Activated CD8-positive, alpha-beta memory T cell treated with anti-CD3 and anti-CD28 coated beads, Interleukin-2, amount 50 U/mL, for 24 hours (primary cell): ENCODE measurements at regions not wholly inside any gene's neighbourhood (a gene's known extent, or its start where the extent isn't known, plus 50 kb on each side); places are given as distances from the start of the nearest gene placed in this dataset.
"Not testable (repeated sequence)": the region's sequence is repeated elsewhere in the genome, so short reads cannot be mapped to it uniquely, and the experiment has no call there.

Experiments used
- DNase-seq: peaks from one replicate; pipeline ENCODE4 v3.0.0-alpha.2; 2020; ENCODE audit errors: extremely low read depth

GRCh38 chr3:110393941-110394340, 677.7 kb upstream of the NECTIN3 start:
- DNase-seq = no peak

- no peak for DNase-seq
Observed at GRCh38 chr3:110397115-110397514, 674.5 kb upstream of the NECTIN3 start.

GRCh38 chr3:110400315-110400714, 671.3 kb upstream of the NECTIN3 start:
- DNase-seq = no peak

GRCh38 chr3:110405830-110406585, 665.6 kb upstream of the NECTIN3 start:
- DNase-seq = no peak

GRCh38 chr3:110413266-110413665, 658.4 kb upstream of the NECTIN3 start:
- no peak for DNase-seq

GRCh38 chr3:110413807-110414748, 657.5 kb upstream of the NECTIN3 start:
- DNase-seq = no peak

GRCh38 chr3:110414855-110415254, 656.8 kb upstream of the NECTIN3 start:
- no peak for DNase-seq

- DNase-seq = no peak
Observed at GRCh38 chr3:110419096-110419495, 652.5 kb upstream of the NECTIN3 start.

- DNase-seq = no peak
Observed at GRCh38 chr3:110419601-110420000, 652.0 kb upstream of the NECTIN3 start.

- DNase-seq = no peak
Observed at GRCh38 chr3:110420158-110420641, 651.4 kb upstream of the NECTIN3 start.

- DNase-seq = no peak
Observed at GRCh38 chr3:110423276-110423675, 648.3 kb upstream of the NECTIN3 start.

- no peak for DNase-seq
Observed at GRCh38 chr3:110430146-110430545, 641.5 kb upstream of the NECTIN3 start.

- DNase-seq = no peak
Observed at GRCh38 chr3:110436209-110436608, 635.4 kb upstream of the NECTIN3 start.

- DNase-seq = not testable (repeated sequence)
Observed at GRCh38 chr3:110440066-110440653, 631.5 kb upstream of the NECTIN3 start.

- DNase-seq = no peak
Observed at GRCh38 chr3:110454066-110454465, 617.5 kb upstream of the NECTIN3 start.

GRCh38 chr3:110456001-110456400, 615.6 kb upstream of the NECTIN3 start:
- no peak for DNase-seq

- no peak for DNase-seq
Observed at GRCh38 chr3:110456438-110457138, 615.0 kb upstream of the NECTIN3 start.

- no peak for DNase-seq
Observed at GRCh38 chr3:110457508-110457907, 614.1 kb upstream of the NECTIN3 start.

GRCh38 chr3:110459021-110459420, 612.6 kb upstream of the NECTIN3 start:
- DNase-seq = no peak

- DNase-seq = no peak
Observed at GRCh38 chr3:110470310-110470709, 601.3 kb upstream of the NECTIN3 start.

GRCh38 chr3:110473405-110473804, 598.2 kb upstream of the NECTIN3 start:
- DNase-seq = no peak

- no peak for DNase-seq
Observed at GRCh38 chr3:110474397-110474796, 597.2 kb upstream of the NECTIN3 start.
